GM12878 (cell line): ENCODE measurements at regions not wholly inside any gene's neighbourhood (a gene's known extent, or its start where the extent isn't known, plus 50 kb on each side); places are given as distances from the start of the nearest gene placed in this dataset.

Source experiments
- ATAC-seq: fragments of 200-7000 bp; cut with Tn5 transposase; 3 replicates; pipeline ENCODE4 v1.9.1; 2020; ENCODE audit warnings: mild to moderate bottlenecking, moderate library complexity
- BruUV-seq: library from RNA; stranded (reverse); fragments of 400-500 nt; replicated peaks from 2 replicates; lab custom pipeline; 2021; lab: Mats Ljungman, UMichigan
- CTCF ChIA-PET: fragments of 300-600 bp; sonication (Branson Sonifier 250); formaldehyde crosslinking; extraction: SDS; loops from one replicate; lab custom pipeline; 2021; ENCODE audit warnings: inconsistent platforms; lab: Yijun Ruan, JAX
- POLR2A ChIA-PET: fragments of 350-600 bp; formaldehyde crosslinking; extraction: SDS; loops from one replicate; lab custom pipeline; 2021; ENCODE audit warnings: inconsistent platforms; lab: Charles Lee
- RAD21 ChIA-PET: fragments of 300-600 bp; sonication (Branson Sonifier 250); formaldehyde crosslinking; loops from one replicate; lab custom pipeline; 2023; ENCODE audit warnings: antibody characterized with exemption; ENCODE audit not compliant: unreplicated experiment; lab: Charles Lee
- SMC1A ChIA-PET: fragments of 300-600 bp; sonication (Branson Sonifier 250); formaldehyde crosslinking; loops from one replicate; lab custom pipeline; 2023; ENCODE audit not compliant: unreplicated experiment, uncharacterized antibody; lab: Charles Lee
- DNase-seq: peaks from one replicate; pipeline ENCODE4 v3.0.0-alpha.2; 2011; ENCODE audit warnings: low read depth, low spot score
- FAIRE-seq: peaks from 3 replicates; lab custom pipeline; 2011; peaks lifted over from hg19 to GRCh38; lab: Jason Lieb, UNC
- H2AFZ ChIP-seq: 2 replicates; pipeline ENCODE4 v1.6.0; 2011; ENCODE audit warnings: low read depth, low read length, control low read depth; ENCODE audit not compliant: control insufficient read depth
- H3K27ac ChIP-seq: 2 replicates; pipeline ENCODE4 v1.5.1; 2011; ENCODE audit warnings: control low read depth; ENCODE audit not compliant: control insufficient read depth, insufficient read depth
- H3K27me3 ChIP-seq, 2 experiments: replicated peaks in 1 of 2; 2 replicates each; pipeline versions ENCODE4 v1.6.0 to v1.6.1; 2011; ENCODE audit warnings: low read length in 1 of 2; ENCODE audit not compliant: control insufficient read depth in 2 of 2, insufficient read depth in 2 of 2
- H3K36me3 ChIP-seq, 2 experiments: 2 replicates each; pipeline ENCODE4 v1.5.1; 2011; ENCODE audit warnings: low read length in 1 of 2; ENCODE audit not compliant: control insufficient read depth in 2 of 2, insufficient read depth in 2 of 2
- H3K4me1 ChIP-seq: 2 replicates; pipeline ENCODE4 v1.6.1; 2011; ENCODE audit warnings: mild to moderate bottlenecking, low read length, moderate library complexity, mixed read lengths; ENCODE audit not compliant: control insufficient read depth, insufficient read depth
- H3K4me2 ChIP-seq: 2 replicates; pipeline ENCODE4 v1.6.0; 2011; ENCODE audit warnings: control low read depth; ENCODE audit not compliant: control insufficient read depth, insufficient read depth
- H3K4me3 ChIP-seq: fragments of 200-600 bp; sonication (generic); 2 replicates; pipeline ENCODE4 v1.5.1; 2016
- H3K79me2 ChIP-seq: 2 replicates; pipeline ENCODE4 v1.6.0; 2011; ENCODE audit warnings: low read length; ENCODE audit not compliant: control insufficient read depth, insufficient read depth
- H3K9ac ChIP-seq: 2 replicates; pipeline ENCODE4 v1.8.0; 2011; ENCODE audit warnings: low read length, control low read depth, mixed read lengths; ENCODE audit not compliant: control insufficient read depth, insufficient read depth
- H3K9me3 ChIP-seq: replicated peaks from 3 replicates; pipeline ENCODE4 v1.5.1; 2011; ENCODE audit warnings: mild to moderate bottlenecking, low read length; ENCODE audit not compliant: control insufficient read depth, insufficient read depth
- H4K20me1 ChIP-seq: 2 replicates; pipeline ENCODE4 v1.6.0; 2011; ENCODE audit not compliant: control insufficient read depth, insufficient read depth
- BCLAF1 ChIP-seq: fragments of 450-650 bp; IDR thresholded peaks from 2 replicates; pipeline ENCODE4 v1.6.1; 2017; ENCODE audit warnings: antibody characterized with exemption, mild to moderate bottlenecking, moderate library complexity
- BRCA1 ChIP-seq: IDR thresholded peaks from 2 replicates; pipeline ENCODE4 v1.6.1; 2011; ENCODE audit warnings: low read depth, low read length, improper control_type of control experiment
- KDM1A ChIP-seq: fragments of 200-600 bp; sonication (generic); IDR thresholded peaks from 2 replicates; pipeline ENCODE4 v1.6.1; 2016; ENCODE audit warnings: borderline replicate concordance
- MAX ChIP-seq: IDR thresholded peaks from 2 replicates; pipeline ENCODE4 v1.6.1; 2012; ENCODE audit warnings: low read depth, low read length, improper control_type of control experiment
- MTA2 ChIP-seq: fragments of 450-650 bp; IDR thresholded peaks from 2 replicates; pipeline ENCODE4 v1.6.1; 2016; ENCODE audit warnings: low read depth, mild to moderate bottlenecking, moderate library complexity
- NBN ChIP-seq: fragments of 450-650 bp; IDR thresholded peaks from 2 replicates; pipeline ENCODE4 v1.6.1; 2016
- NFYA ChIP-seq: IDR thresholded peaks from 2 replicates; pipeline ENCODE4 v1.6.1; 2011; ENCODE audit warnings: low read depth, mild to moderate bottlenecking, low read length, improper control_type of control experiment, borderline replicate concordance
- NR2C1 ChIP-seq: fragments of 450-650 bp; IDR thresholded peaks from 2 replicates; pipeline ENCODE4 v1.6.1; 2017; ENCODE audit warnings: antibody characterized with exemption, mild to moderate bottlenecking, moderate library complexity
- NR2F1 ChIP-seq: fragments of 450-650 bp; conservative IDR thresholded peaks from 2 replicates; pipeline ENCODE4 v1.6.1; 2017; ENCODE audit warnings: mild to moderate bottlenecking
- POLR2AphosphoS5 ChIP-seq: IDR thresholded peaks from 2 replicates; pipeline ENCODE4 v1.6.1; 2011; ENCODE audit warnings: mild to moderate bottlenecking, low read length, inconsistent platforms
- RAD51 ChIP-seq: fragments of 450-650 bp; IDR thresholded peaks from 2 replicates; pipeline ENCODE4 v1.6.1; 2016; ENCODE audit warnings: moderate library complexity, mild to moderate bottlenecking, inconsistent platforms
- SMAD5 ChIP-seq: IDR thresholded peaks from 2 replicates; pipeline ENCODE4 v1.6.1; 2016; ENCODE audit warnings: antibody characterized with exemption, low read depth
- YBX1 ChIP-seq: fragments of 450-650 bp; IDR thresholded peaks from 2 replicates; pipeline ENCODE4 v1.6.1; 2016; ENCODE audit warnings: antibody characterized with exemption
- ZNF207 ChIP-seq: fragments of 450-650 bp; IDR thresholded peaks from 2 replicates; pipeline ENCODE4 v1.6.1; 2014; ENCODE audit warnings: antibody characterized with exemption, mild to moderate bottlenecking, borderline replicate concordance
- ZNF384 ChIP-seq: IDR thresholded peaks from 2 replicates; pipeline ENCODE4 v1.6.1; 2012; ENCODE audit warnings: low read depth, mild to moderate bottlenecking, low read length, improper control_type of control experiment, borderline replicate concordance
- WGBS: methylation state at CpG from one replicate; pipeline ENCODE4 v1.1.6; 2016; ENCODE audit warnings: low lambda C conversion rate; ENCODE audit not compliant: insufficient replicate concordance, insufficient coverage; ENCODE audit errors: missing lambda C conversion rate; 5-methylcytosine and 5-hydroxymethylcytosine counted together
- in situ Hi-C: fragments of 300-500 bp; cut with MboI; formaldehyde crosslinking; loops from 9 replicates; pipeline ENCODE4 v1.14.3; 2018; ENCODE audit warnings: mixed read lengths
- intact Hi-C: fragments of 100-400 bp; cut with micrococcal nuclease; formaldehyde crosslinking; loops from one replicate; pipeline ENCODE4 v1.14.2; 2022; ENCODE audit not compliant: unreplicated experiment
- TF ChIP-seq, protein P1 (sequence below): fragments of 450-650 bp; IDR thresholded peaks from 2 replicates; pipeline ENCODE4 v1.6.1; 2017; ENCODE audit warnings: borderline replicate concordance
- TF ChIP-seq, protein P2 (sequence below): fragments of 150-350 bp; IDR thresholded peaks from 2 replicates; pipeline ENCODE4 v1.6.1; 2016; ENCODE audit warnings: low read depth, low read length
- TF ChIP-seq, protein P3 (sequence below): IDR thresholded peaks from 2 replicates; pipeline ENCODE4 v1.6.1; 2011; ENCODE audit warnings: low read depth, low read length, improper control_type of control experiment, borderline replicate concordance

DNA sequence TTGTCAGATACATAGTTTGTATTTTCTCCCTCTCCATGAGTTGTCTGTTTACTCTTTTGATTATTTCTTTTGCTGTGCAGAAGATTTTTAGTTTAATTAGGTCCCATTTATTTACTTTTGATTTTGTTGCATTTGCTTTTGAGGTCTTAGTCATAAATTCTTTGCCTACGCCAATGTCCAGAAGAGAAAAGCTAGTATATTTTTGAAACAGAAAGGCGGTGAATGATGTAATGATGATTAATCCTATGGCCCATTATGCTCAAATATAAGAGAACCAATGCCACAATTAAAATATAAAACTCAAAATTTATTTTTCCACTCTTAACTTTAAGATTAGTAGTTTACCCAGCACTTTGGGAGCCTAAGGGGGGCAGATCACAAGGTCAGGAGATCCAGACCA is 59.8 kb upstream of the SMIM36 start:
- BruUV-seq: no TSS peak
- DNase-seq (no peak), ATAC-seq (no peak), FAIRE-seq (no peak)
- H3K4me2 ChIP-seq: no peak overlapping the region
- intact Hi-C loops: no loop called here
- peaks cover under 1% of the 10 kb centered on the region; the same call in 1 of the 2 replicates for H3K4me1 ChIP-seq
- 78% methylated on average over 2 of the region's 2 CpGs for WGBS
- no peak overlapping the region for H3K9ac ChIP-seq
- H3K9me3 ChIP-seq: no peaks in the 10 kb centered on the region; the same call in 2 of the 3 replicates
- peaks cover 0 to 2% of the 10 kb centered on the region in 2 experiments; a peak in 2 of 4 replicates for H3K27me3 ChIP-seq
- ChIA-PET SMC1A (interaction anchor here (1.3 kb wide), 1 partner anchor 10 kb away, joined by 4 read pairs; no protein-coding TSS in a partner anchor), POLR2A (no interaction called here), RAD21 (no interaction called here), CTCF (interaction anchor here (1.0 to 1.2 kb wide), 2 partner anchors 8 to 10 kb away, joined by 3 read pairs; no protein-coding TSS in a partner anchor)
- H3K79me2 ChIP-seq: no peaks in the 10 kb centered on the region
- H2AFZ ChIP-seq: no peak overlapping the region
- H3K4me3 ChIP-seq: no peak overlapping the region
- no peaks in the 10 kb centered on the region for H3K36me3 ChIP-seq
- H4K20me1 ChIP-seq: no peaks in the 10 kb centered on the region
- H3K27ac ChIP-seq: no peak overlapping the region
- in situ Hi-C loops: no loop called here
- TF ChIP-seq KDM1A (no peak), MAX (no peak), ZNF384 (no peak), NR2C1 (no peak), RAD51 (no peak), NFYA (no peak), ZNF207 (no peak), BRCA1 (no peak), NR2F1 (no peak), NBN (no peak), SMAD5 (no peak), MTA2 (no peak), BCLAF1 (no peak), YBX1 (no peak), POLR2AphosphoS5 (no peak)
- TF ChIP-seq, protein P1, sequence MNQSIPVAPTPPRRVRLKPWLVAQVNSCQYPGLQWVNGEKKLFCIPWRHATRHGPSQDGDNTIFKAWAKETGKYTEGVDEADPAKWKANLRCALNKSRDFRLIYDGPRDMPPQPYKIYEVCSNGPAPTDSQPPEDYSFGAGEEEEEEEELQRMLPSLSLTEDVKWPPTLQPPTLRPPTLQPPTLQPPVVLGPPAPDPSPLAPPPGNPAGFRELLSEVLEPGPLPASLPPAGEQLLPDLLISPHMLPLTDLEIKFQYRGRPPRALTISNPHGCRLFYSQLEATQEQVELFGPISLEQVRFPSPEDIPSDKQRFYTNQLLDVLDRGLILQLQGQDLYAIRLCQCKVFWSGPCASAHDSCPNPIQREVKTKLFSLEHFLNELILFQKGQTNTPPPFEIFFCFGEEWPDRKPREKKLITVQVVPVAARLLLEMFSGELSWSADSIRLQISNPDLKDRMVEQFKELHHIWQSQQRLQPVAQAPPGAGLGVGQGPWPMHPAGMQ: no peak
- TF ChIP-seq, protein P2, sequence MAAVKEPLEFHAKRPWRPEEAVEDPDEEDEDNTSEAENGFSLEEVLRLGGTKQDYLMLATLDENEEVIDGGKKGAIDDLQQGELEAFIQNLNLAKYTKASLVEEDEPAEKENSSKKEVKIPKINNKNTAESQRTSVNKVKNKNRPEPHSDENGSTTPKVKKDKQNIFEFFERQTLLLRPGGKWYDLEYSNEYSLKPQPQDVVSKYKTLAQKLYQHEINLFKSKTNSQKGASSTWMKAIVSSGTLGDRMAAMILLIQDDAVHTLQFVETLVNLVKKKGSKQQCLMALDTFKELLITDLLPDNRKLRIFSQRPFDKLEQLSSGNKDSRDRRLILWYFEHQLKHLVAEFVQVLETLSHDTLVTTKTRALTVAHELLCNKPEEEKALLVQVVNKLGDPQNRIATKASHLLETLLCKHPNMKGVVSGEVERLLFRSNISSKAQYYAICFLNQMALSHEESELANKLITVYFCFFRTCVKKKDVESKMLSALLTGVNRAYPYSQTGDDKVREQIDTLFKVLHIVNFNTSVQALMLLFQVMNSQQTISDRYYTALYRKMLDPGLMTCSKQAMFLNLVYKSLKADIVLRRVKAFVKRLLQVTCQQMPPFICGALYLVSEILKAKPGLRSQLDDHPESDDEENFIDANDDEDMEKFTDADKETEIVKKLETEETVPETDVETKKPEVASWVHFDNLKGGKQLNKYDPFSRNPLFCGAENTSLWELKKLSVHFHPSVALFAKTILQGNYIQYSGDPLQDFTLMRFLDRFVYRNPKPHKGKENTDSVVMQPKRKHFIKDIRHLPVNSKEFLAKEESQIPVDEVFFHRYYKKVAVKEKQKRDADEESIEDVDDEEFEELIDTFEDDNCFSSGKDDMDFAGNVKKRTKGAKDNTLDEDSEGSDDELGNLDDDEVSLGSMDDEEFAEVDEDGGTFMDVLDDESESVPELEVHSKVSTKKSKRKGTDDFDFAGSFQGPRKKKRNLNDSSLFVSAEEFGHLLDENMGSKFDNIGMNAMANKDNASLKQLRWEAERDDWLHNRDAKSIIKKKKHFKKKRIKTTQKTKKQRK: no peak
- TF ChIP-seq, protein P3, sequence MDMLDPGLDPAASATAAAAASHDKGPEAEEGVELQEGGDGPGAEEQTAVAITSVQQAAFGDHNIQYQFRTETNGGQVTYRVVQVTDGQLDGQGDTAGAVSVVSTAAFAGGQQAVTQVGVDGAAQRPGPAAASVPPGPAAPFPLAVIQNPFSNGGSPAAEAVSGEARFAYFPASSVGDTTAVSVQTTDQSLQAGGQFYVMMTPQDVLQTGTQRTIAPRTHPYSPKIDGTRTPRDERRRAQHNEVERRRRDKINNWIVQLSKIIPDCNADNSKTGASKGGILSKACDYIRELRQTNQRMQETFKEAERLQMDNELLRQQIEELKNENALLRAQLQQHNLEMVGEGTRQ: no peak
